GM11168 (cell line): ENCODE measurements at regions not wholly inside any gene's neighbourhood (a gene's known extent, or its start where the extent isn't known, plus 50 kb on each side); places are given as distances from the start of the nearest gene placed in this dataset.

Source experiments
- in situ Hi-C: fragments of 300-500 bp; cut with MboI; formaldehyde crosslinking; loops from one replicate; pipeline ENCODE4 v1.12.0; 2022; ENCODE audit warnings: low sequenced_read_pairs; ENCODE audit not compliant: unreplicated experiment

GRCh38 chr18:39966275-39966674, 1988.8 kb upstream of the PIK3C3 start:
- in situ Hi-C loops = no loop called here

DNA sequence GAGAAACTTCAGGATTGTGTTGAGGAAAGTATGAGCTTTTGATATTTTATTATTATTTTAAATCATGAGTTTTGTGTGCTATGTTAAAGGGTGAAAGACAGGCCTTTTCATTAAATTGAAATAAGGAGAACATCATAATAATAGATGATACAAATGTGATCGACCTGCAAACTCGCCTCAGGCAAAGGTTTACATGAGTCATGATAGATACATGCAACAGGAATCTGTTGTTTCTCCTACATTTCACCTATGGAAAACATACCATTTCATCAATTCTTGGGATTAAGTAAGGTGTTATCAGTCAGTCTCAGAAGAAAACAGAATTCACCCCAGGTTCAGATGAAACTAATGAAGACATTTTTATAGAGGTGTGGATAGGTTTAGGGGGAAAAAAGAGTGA, 1992.5 kb upstream of the PIK3C3 start:
- in situ Hi-C loops = no loop called here

DNA sequence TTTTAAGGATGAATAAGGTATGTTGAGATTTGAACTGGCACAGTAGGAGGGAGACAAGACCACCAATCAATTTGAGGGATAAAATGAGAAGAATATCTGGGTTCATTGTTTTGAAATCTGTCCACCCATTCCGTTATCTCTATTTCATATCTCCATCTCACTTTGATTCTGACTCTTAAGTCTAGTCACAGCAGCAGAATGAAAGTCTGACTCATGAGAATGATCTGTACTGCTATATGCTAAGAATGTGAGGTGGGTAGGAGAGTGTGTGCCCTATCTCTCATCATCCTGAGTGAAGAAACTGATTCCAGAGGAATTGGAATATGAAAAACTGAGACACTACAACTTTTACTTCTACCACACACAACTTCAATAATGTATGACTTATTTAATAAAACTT, 1994.5 kb upstream of the PIK3C3 start:
- in situ Hi-C loops = no loop called here

GRCh38 chr18:39959839-39960238, 1995.2 kb upstream of the PIK3C3 start:
- in situ Hi-C loops = no loop called here

- in situ Hi-C loops = no loop called here
Observed at GRCh38 chr18:39958876-39959275, 1996.2 kb upstream of the PIK3C3 start.

DNA sequence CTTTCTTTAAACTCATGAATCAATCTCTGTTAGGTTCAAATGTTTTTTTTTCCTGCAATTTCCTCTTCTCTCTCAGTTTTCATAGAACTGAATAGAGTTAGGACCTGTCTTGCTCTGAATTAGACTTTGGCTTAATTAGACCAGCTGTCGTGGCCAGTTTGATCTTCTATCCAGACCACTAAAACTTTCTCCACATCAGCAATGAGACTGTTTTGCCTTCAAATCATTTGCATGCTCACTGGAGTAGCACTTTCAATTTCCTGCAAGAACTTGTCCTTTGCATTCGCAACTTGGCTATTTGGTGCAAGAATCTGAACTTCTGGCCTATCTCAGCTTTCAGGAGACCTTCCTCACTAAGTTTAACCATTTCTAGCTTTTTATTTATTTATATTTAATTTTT, 2002.2 kb upstream of the PIK3C3 start:
- in situ Hi-C loops = no loop called here

DNA sequence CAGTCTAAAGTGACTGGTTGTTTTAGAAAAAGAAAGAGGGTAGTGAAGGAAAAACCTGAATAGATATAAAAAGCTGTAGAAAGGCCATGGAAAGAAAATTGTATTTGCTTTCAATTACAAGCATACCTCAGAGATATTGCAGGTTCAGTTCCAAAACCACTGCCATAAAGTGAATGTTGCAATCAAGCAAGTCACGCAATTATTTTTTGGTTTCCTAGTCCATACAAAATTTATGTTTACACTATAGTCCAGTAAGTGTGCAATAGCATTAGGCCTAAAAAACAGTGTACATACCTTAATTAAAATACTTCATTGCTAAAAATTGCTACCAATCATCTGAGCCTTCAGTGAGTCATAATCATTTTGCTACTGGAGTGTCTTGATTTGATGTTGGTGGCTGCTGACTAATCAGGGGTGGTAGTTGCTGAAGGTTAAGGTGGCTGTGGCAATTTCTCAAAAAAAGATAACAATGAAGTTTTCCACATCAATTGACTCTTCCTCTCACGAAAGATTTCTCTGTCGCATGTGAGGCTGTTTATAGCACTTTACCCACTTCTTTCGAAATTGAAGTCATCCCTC, 2003.8 kb upstream of the PIK3C3 start:
- in situ Hi-C loops = no loop called here

GRCh38 chr18:39946623-39947061, 2008.4 kb upstream of the PIK3C3 start:
- in situ Hi-C loops = no loop called here

- in situ Hi-C loops = no loop called here
Observed at GRCh38 chr18:39945076-39945475, 2010.0 kb upstream of the PIK3C3 start.

DNA sequence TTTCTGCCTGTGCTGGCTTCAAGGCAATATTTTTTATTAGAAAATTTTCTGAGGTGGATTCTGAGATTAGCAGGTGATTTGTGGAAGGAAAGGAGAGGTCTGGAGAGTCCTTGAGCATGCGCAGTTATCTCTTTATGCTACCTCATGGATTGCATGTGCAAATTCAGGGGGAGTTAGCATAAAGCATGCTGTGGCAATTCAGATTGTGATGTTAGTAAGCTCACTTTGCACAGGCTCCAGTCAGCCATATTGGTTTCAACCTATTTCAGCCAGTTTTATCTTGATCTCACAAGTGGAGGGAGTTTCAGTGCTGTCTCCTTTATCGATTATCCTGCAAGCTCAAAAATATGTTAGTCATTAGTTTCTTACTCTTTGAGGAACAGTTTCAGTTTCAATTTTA, 2012.3 kb upstream of the PIK3C3 start:
- in situ Hi-C loops = no loop called here

GRCh38 chr18:39938676-39939608, 2016.1 kb upstream of the PIK3C3 start:
- in situ Hi-C loops = no loop called here

GRCh38 chr18:39935598-39935997, 2019.4 kb upstream of the PIK3C3 start:
- in situ Hi-C loops = no loop called here

- in situ Hi-C loops = no loop called here
Observed at GRCh38 chr18:39918847-39919246, 2036.2 kb upstream of the PIK3C3 start.

GRCh38 chr18:39913672-39914366, 2041.2 kb upstream of the PIK3C3 start:
- in situ Hi-C loops = no loop called here

DNA sequence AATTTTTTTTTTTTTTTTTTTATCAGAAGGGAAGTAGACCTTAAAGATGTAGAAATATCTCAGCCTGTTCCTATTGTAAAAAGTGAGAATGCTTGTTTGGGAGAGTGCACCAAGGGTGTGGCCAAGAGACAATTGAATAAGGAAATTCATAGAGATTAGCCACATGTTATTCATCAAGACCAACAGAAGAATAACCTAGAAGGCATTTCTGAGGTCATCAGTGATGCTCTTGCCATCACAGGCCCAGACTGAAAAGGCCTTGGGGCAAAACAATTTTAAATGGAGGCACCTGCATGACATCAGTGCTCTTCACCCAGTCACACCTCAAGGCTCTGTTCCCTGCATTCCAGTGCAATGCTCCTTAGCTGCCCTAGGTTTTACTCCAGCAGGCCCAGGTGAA, 2043.3 kb upstream of the PIK3C3 start:
- in situ Hi-C loops = no loop called here

- in situ Hi-C loops = no loop called here
Observed at GRCh38 chr18:39909706-39910105, 2045.3 kb upstream of the PIK3C3 start.

- in situ Hi-C loops = no loop called here
Observed at GRCh38 chr18:39886136-39886535, 2068.9 kb upstream of the PIK3C3 start.

DNA sequence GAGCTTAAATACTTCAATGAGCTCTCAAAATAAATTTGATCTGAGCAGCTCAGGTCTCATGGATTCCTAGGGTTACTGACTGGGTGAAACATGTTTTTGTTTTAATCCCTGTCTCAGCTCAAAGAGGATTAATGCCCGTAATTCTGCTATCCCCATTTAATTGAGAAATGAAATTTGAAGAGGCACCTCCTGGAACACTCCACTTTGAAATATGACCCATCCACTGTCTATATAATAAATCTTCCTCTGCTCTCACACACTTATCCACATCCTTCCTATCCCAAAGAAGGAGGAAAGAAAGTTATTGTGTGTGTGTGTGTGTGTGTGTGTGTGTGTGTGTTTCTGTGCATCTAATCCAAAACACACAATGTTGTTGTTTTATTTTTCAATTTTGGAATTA, 2082.4 kb upstream of the PIK3C3 start:
- in situ Hi-C loops = no loop called here

DNA sequence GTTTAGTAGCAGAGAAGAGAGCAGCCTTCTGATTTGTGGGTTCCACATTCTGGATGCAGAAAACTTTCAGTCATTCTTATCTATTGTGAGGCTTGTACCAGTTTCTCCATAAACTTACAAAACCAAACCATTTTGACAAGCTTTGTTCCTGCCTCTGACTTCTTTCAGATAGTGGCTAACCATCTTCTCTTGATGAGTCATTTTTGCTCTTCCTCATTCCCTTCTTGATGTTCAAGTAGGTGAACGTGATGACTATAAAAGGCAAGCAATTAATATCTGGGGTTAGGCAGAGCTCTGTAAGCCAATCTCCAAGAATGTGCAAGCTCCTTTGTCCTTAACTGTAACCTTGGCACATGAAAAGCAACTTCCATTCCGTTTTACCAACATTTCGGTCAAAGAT, 2083.1 kb upstream of the PIK3C3 start:
- in situ Hi-C loops = no loop called here

GRCh38 chr18:39870591-39870990, 2084.4 kb upstream of the PIK3C3 start:
- in situ Hi-C loops = no loop called here

GRCh38 chr18:39863916-39864315, 2091.1 kb upstream of the PIK3C3 start:
- in situ Hi-C loops = no loop called here
